Stomach (tissue), 8 donors: ENCODE measurements at regions not wholly inside any gene's neighbourhood (a gene's known extent, or its start where the extent isn't known, plus 50 kb on each side); places are given as distances from the start of the nearest gene placed in this dataset.

Experiments
- DNase-seq, 2 donors: peaks; one replicate each; pipeline versions ENCODE4 v3.0.0 to v3.0.0-alpha.2; 2013 to 2019
- H3K27ac ChIP-seq, 5 donors: fragments of 200-600 bp in 4 of 5; sonication (generic) in 4 of 5; one replicate each; pipeline ENCODE4 v1.5.1; 2013 to 2019; ENCODE audit warnings: mild to moderate bottlenecking in 1 of 5, moderate library complexity in 1 of 5
- H3K27me3 ChIP-seq, 3 donors: fragments of 200-600 bp; sonication (generic); one replicate each; pipeline ENCODE4 v1.5.1; 2017 to 2019; ENCODE audit warnings: mixed run types in 1 of 3
- H3K36me3 ChIP-seq, 4 donors: fragments of 200-600 bp; sonication (generic); 1 replicate in 3 of 4; 2 replicates in 1 of 4; pipeline ENCODE4 v1.5.1; 2016 to 2019
- H3K4me1 ChIP-seq, 4 donors: fragments of 200-600 bp; sonication (generic); one replicate each; pipeline ENCODE4 v1.5.1; 2016 to 2019
- H3K4me3 ChIP-seq, 4 donors: fragments of 200-600 bp; sonication (generic) in 3 of 4; one replicate each; pipeline ENCODE4 v1.5.1; 2016 to 2019; ENCODE audit warnings: mild to moderate bottlenecking in 1 of 4
- H3K9me3 ChIP-seq, 4 donors: fragments of 200-600 bp; sonication (generic); one replicate each; pipeline ENCODE4 v1.5.1; 2016 to 2019
- EP300 ChIP-seq: sonication (generic); formaldehyde crosslinking; IDR thresholded peaks from one replicate; pipeline ENCODE4 v1.6.1; 2017; ENCODE audit warnings: antibody characterized with exemption
- POLR2A ChIP-seq, 4 donors: fragments of 450-650 bp; IDR thresholded peaks; one replicate each; pipeline ENCODE4 v1.6.1; 2016; ENCODE audit warnings: antibody characterized with exemption in 4 of 4, control low read depth in 2 of 4, mild to moderate bottlenecking in 1 of 4, moderate library complexity in 1 of 4
- POLR2AphosphoS5 ChIP-seq, 3 donors: sonication (generic); formaldehyde crosslinking; IDR thresholded peaks; one replicate each; pipeline ENCODE4 v1.6.1; 2016; ENCODE audit warnings: antibody characterized with exemption in 3 of 3
- WGBS, 5 donors: extraction: QIAGEN DNeasy Blood & Tissue Kit in 3 of 5; methylation state at CpG; one replicate each; pipeline versions ENCODE4 v1.1.5 to v1.1.7; 2013 to 2018; 5-methylcytosine and 5-hydroxymethylcytosine counted together
- intact Hi-C: fragments of 100-400 bp; cut with DNase I; formaldehyde crosslinking; loops from one replicate; pipeline ENCODE4 v1.15.1; 2023; ENCODE audit warnings: low total_unique reads
- TF ChIP-seq, protein P1 (sequence below), 7 experiments: fragments of 450-650 bp in 4 of 7; fragments of 200-600 bp in 3 of 7; sonication (generic) in 3 of 7; IDR thresholded peaks; one replicate each; pipeline ENCODE4 v1.5.1; 2016 to 2019; ENCODE audit warnings: antibody characterized with exemption in 7 of 7, control low read depth in 2 of 7, mild to moderate bottlenecking in 1 of 7
- donor health status: healthy with polysubstance abuse.
- donor health status: Bipolar disorder and iron deficiency.
- donor health status: healthy.

DNA sequence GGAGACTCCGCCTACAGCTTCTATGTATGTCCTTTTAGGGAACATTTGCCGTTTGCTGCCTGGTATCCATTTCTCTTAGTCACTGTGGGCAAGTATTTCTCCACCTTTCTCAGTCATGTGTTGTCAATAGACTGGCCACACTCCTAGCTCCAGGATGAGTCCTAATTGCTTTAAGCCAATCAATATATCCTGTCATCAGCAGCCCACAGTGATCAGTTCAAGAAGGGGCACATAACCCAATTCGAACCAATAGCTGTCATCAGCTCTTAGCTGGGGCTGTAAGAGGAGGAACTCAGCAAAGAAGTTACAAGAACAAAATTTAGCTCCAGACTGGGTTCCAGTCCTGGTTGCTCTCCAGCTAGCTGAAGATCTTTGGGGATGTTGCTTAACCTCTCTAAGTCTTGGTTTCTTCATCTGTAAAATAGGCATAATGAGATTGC lies 70.7 kb upstream of the MAN2A1 start:
- H3K27ac ChIP-seq: no peak overlapping the region
- H3K9me3 ChIP-seq: no peaks in the 10 kb centered on the region
- no peaks in the 10 kb centered on the region for H3K36me3 ChIP-seq
- peaks cover 0 to 6% (median 0%) of the 10 kb centered on the region in 4 donors for H3K4me1 ChIP-seq
- intact Hi-C loops: no loop called here
- H3K27me3 ChIP-seq: no peaks in the 10 kb centered on the region
- DNase-seq: no peak
- no peak overlapping the region for H3K4me3 ChIP-seq
- TF ChIP-seq, protein P1, sequence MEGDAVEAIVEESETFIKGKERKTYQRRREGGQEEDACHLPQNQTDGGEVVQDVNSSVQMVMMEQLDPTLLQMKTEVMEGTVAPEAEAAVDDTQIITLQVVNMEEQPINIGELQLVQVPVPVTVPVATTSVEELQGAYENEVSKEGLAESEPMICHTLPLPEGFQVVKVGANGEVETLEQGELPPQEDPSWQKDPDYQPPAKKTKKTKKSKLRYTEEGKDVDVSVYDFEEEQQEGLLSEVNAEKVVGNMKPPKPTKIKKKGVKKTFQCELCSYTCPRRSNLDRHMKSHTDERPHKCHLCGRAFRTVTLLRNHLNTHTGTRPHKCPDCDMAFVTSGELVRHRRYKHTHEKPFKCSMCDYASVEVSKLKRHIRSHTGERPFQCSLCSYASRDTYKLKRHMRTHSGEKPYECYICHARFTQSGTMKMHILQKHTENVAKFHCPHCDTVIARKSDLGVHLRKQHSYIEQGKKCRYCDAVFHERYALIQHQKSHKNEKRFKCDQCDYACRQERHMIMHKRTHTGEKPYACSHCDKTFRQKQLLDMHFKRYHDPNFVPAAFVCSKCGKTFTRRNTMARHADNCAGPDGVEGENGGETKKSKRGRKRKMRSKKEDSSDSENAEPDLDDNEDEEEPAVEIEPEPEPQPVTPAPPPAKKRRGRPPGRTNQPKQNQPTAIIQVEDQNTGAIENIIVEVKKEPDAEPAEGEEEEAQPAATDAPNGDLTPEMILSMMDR (IDR thresholded peaks at IDR 0.05): no peak
- TF ChIP-seq POLR2A (IDR thresholded peaks at IDR 0.05) (no peak), POLR2AphosphoS5 (IDR thresholded peaks at IDR 0.05) (no peak), EP300 (no peak)
- 54 to 87% (median 75%) methylated on average over 3 of the region's 3 CpGs for WGBS, 5 donors

DNA sequence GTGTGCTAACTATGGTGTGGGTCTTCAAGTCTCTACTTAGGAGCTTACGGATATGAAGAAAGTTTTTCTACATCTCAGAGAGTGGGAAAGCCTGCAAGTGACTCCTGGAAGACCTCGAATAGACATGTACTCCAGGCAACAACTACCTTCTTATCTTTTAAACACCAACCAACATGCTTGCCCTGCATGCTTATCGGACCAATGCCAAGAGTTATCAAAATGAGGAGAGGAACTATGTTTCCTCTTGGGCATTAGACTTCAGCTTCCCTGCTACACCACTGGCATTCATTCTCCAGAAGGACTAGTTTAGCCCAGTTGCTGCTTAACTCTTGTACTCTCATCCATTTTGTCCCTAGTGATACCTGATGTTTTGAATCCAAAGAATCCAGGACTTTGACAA lies 74.7 kb upstream of the MAN2A1 start:
- Histone ChIP-seq H3K36me3 (no peaks in the 10 kb centered on the region), H3K9me3 (no peaks in the 10 kb centered on the region), H3K4me1 (peaks cover 0 to 6% (median 0%) of the 10 kb centered on the region in 4 donors), H3K4me3 (no peak overlapping the region), H3K27me3 (no peaks in the 10 kb centered on the region), H3K27ac (no peak overlapping the region)
- intact Hi-C loops: no loop called here
- DNase-seq: no peak
- 66 to 89% (median 84%) methylated on average over 3 of the region's 3 CpGs for WGBS, 5 donors
- TF ChIP-seq, protein P1 (IDR thresholded peaks at IDR 0.05): no peak
- TF ChIP-seq POLR2AphosphoS5 (IDR thresholded peaks at IDR 0.05): no peak
- no peak for TF ChIP-seq EP300
- TF ChIP-seq POLR2A (IDR thresholded peaks at IDR 0.05): no peak

DNA sequence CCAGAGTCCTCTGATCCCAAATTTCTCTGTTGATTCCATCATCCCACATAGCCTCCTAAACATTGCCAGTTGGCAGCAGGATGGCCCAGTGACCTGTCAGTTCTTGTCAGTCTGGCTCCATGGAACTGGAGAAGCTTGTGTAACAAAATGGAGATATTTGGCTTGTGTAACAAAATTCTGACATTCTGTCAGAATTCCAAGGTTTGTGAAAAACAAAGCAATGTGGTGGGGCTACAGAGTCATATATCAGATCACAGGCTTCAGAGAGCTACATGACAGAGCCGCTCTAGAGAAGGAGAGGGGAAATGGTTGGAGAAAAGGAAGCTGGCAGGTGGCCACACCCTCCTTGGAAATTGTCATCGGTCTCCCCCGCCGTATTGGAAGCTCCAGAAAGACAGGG lies 75.4 kb upstream of the MAN2A1 start:
- 90 to 96% (median 91%) methylated on average over 4 of the region's 4 CpGs for WGBS, 5 donors
- H3K36me3 ChIP-seq: no peaks in the 10 kb centered on the region
- H3K4me1 ChIP-seq: peaks cover 0 to under 1% (median 0%) of the 10 kb centered on the region in 4 donors
- no peak for DNase-seq
- H3K4me3 ChIP-seq: no peak overlapping the region
- H3K27ac ChIP-seq: no peak overlapping the region
- H3K9me3 ChIP-seq: no peaks in the 10 kb centered on the region
- H3K27me3 ChIP-seq: no peaks in the 10 kb centered on the region
- TF ChIP-seq POLR2AphosphoS5 (IDR thresholded peaks at IDR 0.05) (no peak), EP300 (no peak), POLR2A (IDR thresholded peaks at IDR 0.05) (no peak)
- TF ChIP-seq, protein P1 (IDR thresholded peaks at IDR 0.05): no peak
- intact Hi-C loops: no loop called here

DNA sequence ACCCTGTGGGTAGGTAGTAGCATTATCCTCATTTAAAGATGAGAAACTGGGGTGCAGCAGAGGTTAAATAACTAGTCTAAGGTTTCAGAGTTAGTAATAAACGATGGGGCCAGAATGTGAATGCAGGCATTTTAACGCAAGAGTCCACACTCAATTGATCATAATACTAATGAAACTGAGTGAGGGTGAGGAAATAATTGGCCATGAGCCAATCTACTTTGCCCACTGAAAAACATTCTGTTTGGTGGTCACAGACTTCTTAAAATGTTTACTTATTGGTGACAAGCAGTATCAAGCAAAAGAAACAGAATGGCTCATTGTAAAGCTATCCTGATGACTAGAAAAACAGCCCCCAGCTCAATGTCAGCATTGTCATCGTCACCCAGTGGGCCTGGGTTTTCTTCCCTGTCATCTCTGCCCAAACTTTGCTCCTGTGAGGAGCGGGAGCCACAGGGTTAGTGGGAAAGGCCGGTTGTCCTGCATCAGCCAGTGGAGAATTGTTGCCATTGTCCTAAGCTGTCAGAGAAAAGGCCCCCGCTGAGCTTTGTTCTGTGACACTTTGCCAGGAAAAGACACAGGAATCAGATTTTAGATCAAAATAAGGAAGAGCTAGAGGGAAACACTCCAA lies 77.3 kb upstream of the MAN2A1 start:
- TF ChIP-seq, protein P1 (IDR thresholded peaks at IDR 0.05): no peak
- TF ChIP-seq POLR2A (IDR thresholded peaks at IDR 0.05) (no peak), EP300 (no peak), POLR2AphosphoS5 (IDR thresholded peaks at IDR 0.05) (no peak)
- no peaks in the 10 kb centered on the region for H3K27me3 ChIP-seq
- 60 to 74% (median 68%) methylated on average over 6 of the region's 6 CpGs for WGBS, 5 donors
- H3K4me3 ChIP-seq: no peak overlapping the region
- no peak for DNase-seq
- no peaks in the 10 kb centered on the region for H3K4me1 ChIP-seq
- no peaks in the 10 kb centered on the region for H3K9me3 ChIP-seq
- no peaks in the 10 kb centered on the region for H3K36me3 ChIP-seq
- H3K27ac ChIP-seq: no peak overlapping the region
- intact Hi-C loops: no loop called here
